Keratinocyte (primary cell): ENCODE measurements at regions not wholly inside any gene's neighbourhood (a gene's known extent, or its start where the extent isn't known, plus 50 kb on each side); places are given as distances from the start of the nearest gene placed in this dataset.

Experiments
- DNase-seq: peaks from one replicate; pipeline ENCODE4 v3.0.0-alpha.2; 2011; ENCODE audit warnings: low read depth, missing footprints, low spot score
- FAIRE-seq: peaks from 2 replicates; lab custom pipeline; 2011; peaks lifted over from hg19 to GRCh38; lab: Jason Lieb, UNC
- H2AFZ ChIP-seq: 2 replicates; pipeline ENCODE4 v1.6.0; 2012; ENCODE audit warnings: low read length, control low read depth, inconsistent platforms; ENCODE audit not compliant: control insufficient read depth
- H3K27ac ChIP-seq: 2 replicates; pipeline ENCODE4 v1.5.1; 2011; ENCODE audit warnings: low read length; ENCODE audit not compliant: control insufficient read depth, insufficient read depth
- H3K27me3 ChIP-seq: 3 replicates; pipeline ENCODE4 v1.6.0; 2011; ENCODE audit warnings: low read length; ENCODE audit not compliant: control insufficient read depth, insufficient read depth; ENCODE audit errors: extremely low read depth
- H3K36me3 ChIP-seq, 2 experiments: 2 replicates in 1 of 2; 3 replicates in 1 of 2; pipeline ENCODE4 v1.5.1; 2011; ENCODE audit warnings: low read length in 2 of 2, mild to moderate bottlenecking in 1 of 2; ENCODE audit not compliant: control insufficient read depth in 2 of 2, insufficient read depth in 2 of 2; ENCODE audit errors: extremely low read depth in 1 of 2
- H3K4me1 ChIP-seq: 3 replicates; pipeline ENCODE4 v1.5.1; 2011; ENCODE audit warnings: low read length; ENCODE audit not compliant: control insufficient read depth, insufficient read depth; ENCODE audit errors: extremely low read depth
- H3K4me2 ChIP-seq: 3 replicates; pipeline ENCODE4 v1.6.0; 2011; ENCODE audit warnings: low read depth, low read length; ENCODE audit not compliant: control insufficient read depth, insufficient read depth; ENCODE audit errors: extremely low read depth
- H3K4me3 ChIP-seq, 3 experiments: fragments of 200-600 bp in 1 of 3; sonication (generic) in 1 of 3; 2 replicates in 2 of 3; 3 replicates in 1 of 3; pipeline ENCODE4 v1.5.1; 2011 to 2016; ENCODE audit warnings: low read length in 3 of 3, mild to moderate bottlenecking in 3 of 3, control low read depth in 2 of 3, inconsistent platforms in 1 of 3, low read depth in 1 of 3, mixed read lengths in 1 of 3, mixed run types in 1 of 3, moderate library complexity in 1 of 3; ENCODE audit not compliant: control insufficient read depth in 2 of 3, insufficient read depth in 2 of 3; ENCODE audit errors: extremely low read depth in 1 of 3
- H3K79me2 ChIP-seq: 2 replicates; pipeline ENCODE4 v1.6.0; 2012; ENCODE audit warnings: low read length; ENCODE audit not compliant: control insufficient read depth, insufficient read depth
- H3K9ac ChIP-seq: 3 replicates; pipeline ENCODE4 v1.6.0; 2011; ENCODE audit warnings: low read length; ENCODE audit not compliant: control insufficient read depth, insufficient read depth; ENCODE audit errors: extremely low read depth
- H3K9me1 ChIP-seq: 3 replicates; pipeline ENCODE4 v1.6.0; 2011; ENCODE audit warnings: low read length; ENCODE audit not compliant: control insufficient read depth, insufficient read depth; ENCODE audit errors: extremely low read depth
- H3K9me3 ChIP-seq: 2 replicates; pipeline ENCODE4 v1.5.1; 2012; ENCODE audit warnings: low read depth, low read length; ENCODE audit not compliant: control insufficient read depth
- H4K20me1 ChIP-seq: 3 replicates; pipeline ENCODE4 v1.6.0; 2011; ENCODE audit warnings: low read length; ENCODE audit not compliant: control insufficient read depth, insufficient read depth; ENCODE audit errors: extremely low read depth
- EZH2 ChIP-seq: IDR thresholded peaks from one replicate; pipeline ENCODE4 v1.6.1; 2012; ENCODE audit warnings: inconsistent platforms, mild to moderate bottlenecking, low read length, moderate library complexity
- dilution Hi-C: fragments of 300-500 bp; cut with MboI; formaldehyde crosslinking; loops from one replicate; pipeline ENCODE4 v1.7.0; 2020; ENCODE audit warnings: low sequenced_read_pairs; ENCODE audit not compliant: extremely low pct_ligation_motif_present
- TF ChIP-seq, protein P1 (sequence below), 3 experiments: IDR thresholded peaks in 1 of 3; conservative IDR thresholded peaks in 1 of 3; optimal IDR thresholded peaks in 1 of 3; 2 replicates in 2 of 3; 3 replicates in 1 of 3; pipeline versions ENCODE3 to v1.5.1; 2011; ENCODE audit warnings: low read length in 3 of 3, mild to moderate bottlenecking in 3 of 3, moderate library complexity in 2 of 3, control low read depth in 1 of 3, inconsistent platforms in 1 of 3; ENCODE audit not compliant: insufficient read depth in 2 of 3; ENCODE audit errors: extremely low read depth in 1 of 3

GRCh38 chr5:101271416-101271815, 368.3 kb upstream of the ST8SIA4 start:
- Histone ChIP-seq H3K36me3 (no peaks in the 10 kb centered on the region), H3K9me3 (no peaks in the 10 kb centered on the region), H3K4me2 (no peak overlapping the region), H3K4me3 (no peak overlapping the region), H4K20me1 (no peaks in the 10 kb centered on the region), H3K27ac (no peak overlapping the region), H3K9ac (no peak overlapping the region), H3K9me1 (no peaks in the 10 kb centered on the region), H3K27me3 (no peaks in the 10 kb centered on the region), H3K79me2 (no peaks in the 10 kb centered on the region), H3K4me1 (no peaks in the 10 kb centered on the region), H2AFZ (no peak overlapping the region)
- no peak for FAIRE-seq
- TF ChIP-seq, protein P1, sequence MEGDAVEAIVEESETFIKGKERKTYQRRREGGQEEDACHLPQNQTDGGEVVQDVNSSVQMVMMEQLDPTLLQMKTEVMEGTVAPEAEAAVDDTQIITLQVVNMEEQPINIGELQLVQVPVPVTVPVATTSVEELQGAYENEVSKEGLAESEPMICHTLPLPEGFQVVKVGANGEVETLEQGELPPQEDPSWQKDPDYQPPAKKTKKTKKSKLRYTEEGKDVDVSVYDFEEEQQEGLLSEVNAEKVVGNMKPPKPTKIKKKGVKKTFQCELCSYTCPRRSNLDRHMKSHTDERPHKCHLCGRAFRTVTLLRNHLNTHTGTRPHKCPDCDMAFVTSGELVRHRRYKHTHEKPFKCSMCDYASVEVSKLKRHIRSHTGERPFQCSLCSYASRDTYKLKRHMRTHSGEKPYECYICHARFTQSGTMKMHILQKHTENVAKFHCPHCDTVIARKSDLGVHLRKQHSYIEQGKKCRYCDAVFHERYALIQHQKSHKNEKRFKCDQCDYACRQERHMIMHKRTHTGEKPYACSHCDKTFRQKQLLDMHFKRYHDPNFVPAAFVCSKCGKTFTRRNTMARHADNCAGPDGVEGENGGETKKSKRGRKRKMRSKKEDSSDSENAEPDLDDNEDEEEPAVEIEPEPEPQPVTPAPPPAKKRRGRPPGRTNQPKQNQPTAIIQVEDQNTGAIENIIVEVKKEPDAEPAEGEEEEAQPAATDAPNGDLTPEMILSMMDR (optimal IDR thresholded peaks at IDR 0.05 in 1 of 3, IDR thresholded peaks at IDR 0.05 in 1 of 3, conservative IDR thresholded peaks at IDR 0.05 in 1 of 3; ENCODE audit: extremely low read depth in 1 of 3, insufficient read depth in 2 of 3, low read length in 3 of 3), result no peak
- TF ChIP-seq EZH2, result no peak
- dilution Hi-C loops, result no loop called here
- no peak for DNase-seq

GRCh38 chr5:101260857-101261256, 357.8 kb upstream of the ST8SIA4 start:
- Histone ChIP-seq H3K27me3 (no peaks in the 10 kb centered on the region), H3K9me1 (no peaks in the 10 kb centered on the region), H3K9ac (no peak overlapping the region), H3K9me3 (no peaks in the 10 kb centered on the region), H3K36me3 (no peaks in the 10 kb centered on the region), H3K4me1 (no peaks in the 10 kb centered on the region), H3K4me2 (no peak overlapping the region), H4K20me1 (no peaks in the 10 kb centered on the region), H3K4me3 (no peak overlapping the region), H2AFZ (no peak overlapping the region), H3K27ac (no peak overlapping the region), H3K79me2 (no peaks in the 10 kb centered on the region)
- FAIRE-seq (no peak), DNase-seq (no peak)
- no peak for TF ChIP-seq EZH2
- TF ChIP-seq, protein P1 (optimal IDR thresholded peaks at IDR 0.05 in 1 of 3, IDR thresholded peaks at IDR 0.05 in 1 of 3, conservative IDR thresholded peaks at IDR 0.05 in 1 of 3; ENCODE audit: extremely low read depth in 1 of 3, insufficient read depth in 2 of 3, low read length in 3 of 3), result no peak
- dilution Hi-C loops, result no loop called here
